Muscle layer of duodenum (tissue), 2 donors: ENCODE measurements at regions not wholly inside any gene's neighbourhood (a gene's known extent, or its start where the extent isn't known, plus 50 kb on each side); places are given as distances from the start of the nearest gene placed in this dataset.

Experiments used
- H3K27ac ChIP-seq: one replicate; pipeline ENCODE4 v1.7.0; 2013; ENCODE audit warnings: mild to moderate bottlenecking, low read length
- H3K27me3 ChIP-seq: one replicate; pipeline ENCODE4 v1.7.0; 2013; ENCODE audit warnings: low read depth, mild to moderate bottlenecking, control low read depth, low read length
- H3K36me3 ChIP-seq, 2 donors: one replicate each; pipeline ENCODE4 v1.7.0; 2013; ENCODE audit warnings: low read length in 2 of 2, control low read depth in 1 of 2, mild to moderate bottlenecking in 1 of 2; ENCODE audit not compliant: insufficient read depth in 2 of 2, control insufficient read depth in 1 of 2
- H3K4me1 ChIP-seq, 2 donors: one replicate each; pipeline ENCODE4 v1.7.0; 2013; ENCODE audit warnings: low read length in 2 of 2, mild to moderate bottlenecking in 2 of 2, control low read depth in 1 of 2, moderate library complexity in 1 of 2; ENCODE audit not compliant: insufficient read depth in 2 of 2, control insufficient read depth in 1 of 2
- H3K4me3 ChIP-seq, 2 donors: one replicate each; pipeline ENCODE4 v1.7.0; 2013; ENCODE audit warnings: low read length in 2 of 2, low read depth in 1 of 2, mild to moderate bottlenecking in 1 of 2
- H3K9me3 ChIP-seq, 2 donors: one replicate each; pipeline ENCODE4 v1.7.0; 2013; ENCODE audit warnings: low read length in 2 of 2, control low read depth in 1 of 2, mild to moderate bottlenecking in 1 of 2; ENCODE audit not compliant: control insufficient read depth in 1 of 2
- donor health status: healthy.

DNA sequence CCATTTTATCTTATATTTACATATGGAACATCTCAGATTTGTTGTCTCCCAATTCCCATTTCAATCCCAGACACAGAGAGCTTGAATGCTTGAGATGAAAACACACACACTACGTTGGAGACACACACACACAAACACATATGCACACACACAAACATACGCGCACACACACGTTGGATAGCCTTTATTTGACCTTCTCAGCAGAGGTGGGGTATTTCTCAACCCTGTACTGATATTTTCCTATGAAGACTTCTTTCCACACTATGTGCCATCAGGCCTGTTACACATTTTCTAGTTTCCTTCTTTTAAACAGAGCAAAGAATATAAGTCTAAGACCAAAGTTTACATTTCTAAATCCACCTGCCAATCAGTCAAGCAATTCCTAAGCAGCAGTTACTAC is 291.0 kb downstream of the TAF11L14 start:
- Histone ChIP-seq H3K9me3 (no peaks in the 10 kb centered on the region), H3K27ac (no peak overlapping the region), H3K27me3 (no peaks in the 10 kb centered on the region), H3K4me3 (no peak overlapping the region), H3K36me3 (no peaks in the 10 kb centered on the region), H3K4me1 (no peaks in the 10 kb centered on the region)

DNA sequence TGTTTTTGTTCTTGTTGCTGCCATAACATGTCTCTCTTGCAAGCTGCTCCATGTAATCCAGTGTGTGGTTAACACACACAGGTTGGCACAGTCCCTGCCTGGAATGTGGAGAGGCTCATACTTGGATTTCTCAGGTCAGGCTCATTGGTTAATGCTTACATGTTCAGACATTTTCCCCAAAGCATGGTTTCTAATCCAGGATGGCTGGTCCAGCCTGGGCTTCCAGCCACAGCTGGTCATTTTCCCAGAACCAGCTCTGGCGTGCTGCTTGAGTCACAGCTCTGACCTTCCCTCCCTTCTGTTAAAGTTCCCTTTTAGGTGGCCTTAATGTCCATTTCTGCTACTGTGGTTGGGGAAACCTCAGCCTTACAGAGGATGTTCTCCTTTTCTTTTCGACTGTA is 294.3 kb downstream of the TAF11L14 start:
- Histone ChIP-seq H3K27ac (no peak overlapping the region), H3K36me3 (no peaks in the 10 kb centered on the region), H3K4me3 (no peak overlapping the region), H3K9me3 (peaks cover 3 to 10% of the 10 kb centered on the region in 2 donors), H3K4me1 (no peaks in the 10 kb centered on the region), H3K27me3 (no peaks in the 10 kb centered on the region)

- H3K27ac ChIP-seq = no peak overlapping the region
- H3K9me3 ChIP-seq = peaks cover 3 to 10% of the 10 kb centered on the region in 2 donors
- H3K4me1 ChIP-seq = no peaks in the 10 kb centered on the region
- no peaks in the 10 kb centered on the region for H3K36me3 ChIP-seq
- no peak overlapping the region for H3K4me3 ChIP-seq
- no peaks in the 10 kb centered on the region for H3K27me3 ChIP-seq
Measured at GRCh38 chr5:17929171-17929570, 294.9 kb downstream of the TAF11L14 start.

- Histone ChIP-seq H3K27me3 (no peaks in the 10 kb centered on the region), H3K4me3 (no peak overlapping the region), H3K27ac (no peak overlapping the region), H3K4me1 (no peaks in the 10 kb centered on the region), H3K9me3 (peaks cover 10% of the 10 kb centered on the region in 2 donors), H3K36me3 (no peaks in the 10 kb centered on the region)
Measured at GRCh38 chr5:17930346-17930745, 296.1 kb downstream of the TAF11L14 start.

DNA sequence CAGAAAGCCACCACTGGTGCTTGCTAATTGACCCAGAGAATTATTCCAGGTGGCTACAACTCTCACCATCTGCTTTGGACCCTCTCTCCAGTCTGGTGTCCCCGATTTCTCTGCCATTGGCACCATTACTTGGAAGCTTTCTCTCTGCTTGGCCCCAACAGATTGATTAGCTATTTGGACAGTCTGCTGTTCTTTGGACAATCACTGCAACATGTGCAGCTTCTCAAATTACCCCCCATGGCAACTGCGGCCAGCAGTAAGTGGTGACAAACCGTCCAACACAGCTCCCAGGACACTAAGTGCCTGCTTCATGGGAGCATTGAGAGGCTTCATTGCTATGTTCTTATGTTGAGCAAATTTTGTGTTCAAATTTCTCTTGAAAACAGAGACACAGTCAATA is 309.8 kb downstream of the TAF11L14 start:
- Histone ChIP-seq H3K27me3 (no peaks in the 10 kb centered on the region), H3K4me1 (no peaks in the 10 kb centered on the region), H3K36me3 (no peaks in the 10 kb centered on the region), H3K27ac (no peak overlapping the region), H3K9me3 (peaks cover 0 to 5% of the 10 kb centered on the region in 2 donors), H3K4me3 (no peak overlapping the region)

- Histone ChIP-seq H3K9me3 (peaks cover 0 to 5% of the 10 kb centered on the region in 2 donors), H3K27me3 (no peaks in the 10 kb centered on the region)
Measured at GRCh38 chr5:17947029-17947428, 312.8 kb downstream of the TAF11L14 start.

DNA sequence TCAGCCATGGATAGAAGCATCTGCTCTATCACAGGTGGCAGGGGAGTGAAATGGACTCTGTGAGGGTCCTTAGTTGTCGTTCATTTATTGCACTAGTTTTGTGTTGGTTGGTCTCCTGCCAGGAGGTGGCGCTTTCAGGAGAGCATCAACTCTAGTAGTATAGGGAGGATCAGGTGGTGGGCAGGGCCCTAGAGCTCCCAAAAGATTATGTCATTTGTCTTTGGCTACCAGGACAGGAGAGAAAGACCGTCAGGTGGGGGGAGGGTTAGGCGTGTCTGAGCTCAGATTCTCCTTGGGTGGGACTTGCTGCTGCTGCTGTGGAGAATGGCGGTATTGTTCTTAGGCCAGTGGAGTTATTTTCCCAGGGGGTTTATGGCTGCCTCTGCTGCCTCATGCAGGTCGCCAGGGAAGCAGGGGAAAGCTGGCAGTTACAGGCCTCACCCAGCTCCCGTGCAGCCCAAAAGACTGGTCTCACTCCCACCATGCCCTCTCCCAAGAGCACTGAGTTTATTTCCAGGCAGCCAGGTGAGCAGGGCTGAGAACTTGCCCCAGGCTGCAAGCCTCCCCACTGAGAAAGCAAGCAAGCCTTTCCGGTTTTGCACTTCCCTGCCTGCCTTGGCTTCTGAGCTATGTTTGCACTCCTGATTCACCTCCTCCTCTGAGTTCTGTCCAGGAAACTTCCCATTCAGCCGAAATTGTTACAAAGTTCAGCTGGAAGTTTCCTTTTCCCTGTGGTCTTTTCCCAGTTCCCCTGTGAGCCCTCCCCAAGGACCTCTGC is 317.3 kb downstream of the TAF11L14 start:
- H3K27me3 ChIP-seq = no peaks in the 10 kb centered on the region
- H3K27ac ChIP-seq = no peak overlapping the region
- H3K4me1 ChIP-seq = no peaks in the 10 kb centered on the region
- H3K36me3 ChIP-seq = no peaks in the 10 kb centered on the region
- no peak overlapping the region for H3K4me3 ChIP-seq
- H3K9me3 ChIP-seq = peaks cover 0 to 2% of the 10 kb centered on the region in 2 donors

More at GRCh38 chr5:17947029-17947428, 312.8 kb downstream of the TAF11L14 start:
- no peaks in the 10 kb centered on the region for H3K4me1 ChIP-seq
- H3K27ac ChIP-seq = no peak overlapping the region
- H3K36me3 ChIP-seq = no peaks in the 10 kb centered on the region
- no peak overlapping the region for H3K4me3 ChIP-seq

GRCh38 chr5:17952231-17952630 is 318.0 kb downstream of the TAF11L14 start:
- H3K9me3 ChIP-seq = peaks cover 0 to 2% of the 10 kb centered on the region in 2 donors
- no peak overlapping the region for H3K27ac ChIP-seq
- H3K36me3 ChIP-seq = no peaks in the 10 kb centered on the region
- no peaks in the 10 kb centered on the region for H3K27me3 ChIP-seq
- H3K4me1 ChIP-seq = no peaks in the 10 kb centered on the region
- no peak overlapping the region for H3K4me3 ChIP-seq

DNA sequence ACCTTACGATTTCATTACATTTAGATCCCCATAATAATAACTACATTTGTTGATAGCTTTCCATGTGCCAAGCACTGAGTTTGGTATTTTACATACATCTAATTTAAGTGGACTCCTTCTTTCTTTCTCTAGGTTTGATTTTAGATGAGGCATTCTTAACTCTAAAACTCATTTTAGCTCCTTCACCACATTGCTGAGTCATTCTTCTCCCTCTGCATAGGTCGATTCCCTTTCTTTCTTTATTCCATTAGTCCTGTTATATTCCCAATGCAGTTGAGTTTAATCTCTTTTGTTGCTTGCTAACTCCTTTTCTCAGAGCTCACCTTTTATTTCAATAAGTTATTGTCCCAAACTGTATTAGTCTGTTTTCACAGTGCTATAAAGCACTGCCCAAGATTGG is 329.8 kb downstream of the TAF11L14 start:
- Histone ChIP-seq H3K4me3 (no peak overlapping the region), H3K4me1 (no peaks in the 10 kb centered on the region), H3K27ac (no peak overlapping the region), H3K36me3 (no peaks in the 10 kb centered on the region), H3K27me3 (no peaks in the 10 kb centered on the region), H3K9me3 (peaks cover 0 to 3% of the 10 kb centered on the region in 2 donors)

- no peaks in the 10 kb centered on the region for H3K27me3 ChIP-seq
- no peaks in the 10 kb centered on the region for H3K9me3 ChIP-seq
- H3K27ac ChIP-seq = no peak overlapping the region
- no peaks in the 10 kb centered on the region for H3K36me3 ChIP-seq
- H3K4me3 ChIP-seq = no peak overlapping the region
- no peaks in the 10 kb centered on the region for H3K4me1 ChIP-seq
Measured at GRCh38 chr5:17966640-17967402, 332.6 kb downstream of the TAF11L14 start.

- no peak overlapping the region for H3K4me3 ChIP-seq
- H3K4me1 ChIP-seq = no peaks in the 10 kb centered on the region
- no peaks in the 10 kb centered on the region for H3K9me3 ChIP-seq
- no peak overlapping the region for H3K27ac ChIP-seq
- H3K27me3 ChIP-seq = no peaks in the 10 kb centered on the region
- no peaks in the 10 kb centered on the region for H3K36me3 ChIP-seq
Measured at GRCh38 chr5:17976404-17976803, 342.1 kb downstream of the TAF11L14 start.
